ENCODE measurements at regions not wholly inside any gene's neighbourhood (a gene's known extent, or its start where the extent isn't known, plus 50 kb on each side); places are given as distances from the start of the nearest gene placed in this dataset.

DNA sequence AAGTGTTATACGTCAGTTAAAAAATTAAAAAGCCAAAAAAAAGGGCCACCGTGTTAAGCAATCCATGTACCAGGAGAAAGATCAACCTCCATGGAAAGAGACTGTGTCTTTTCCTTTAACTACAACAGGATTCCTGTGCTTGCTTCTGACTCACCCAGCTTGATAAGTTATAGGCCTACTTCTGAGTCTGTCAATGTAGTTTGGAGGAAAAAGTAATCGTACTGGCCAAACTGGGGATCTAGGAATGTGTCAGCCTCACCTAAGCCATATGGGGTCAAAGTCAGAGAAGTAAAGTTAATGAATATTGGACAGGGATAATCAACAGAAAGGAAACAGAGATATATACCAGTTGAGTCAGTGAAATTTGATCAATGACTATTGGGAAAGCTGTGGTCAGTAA lies 470.8 kb upstream of the SLIT2 start:
- Histone ChIP-seq H3K9me3 (ENCODE audit: control insufficient read depth in 2 of 2, low read length in 2 of 2) (peaks cover 0 to 3% of the 10 kb centered on the region in 2 donors), H3K27ac (ENCODE audit: low read depth in 2 of 2, low read length in 2 of 2) (no peak overlapping the region), H3K4me1 (ENCODE audit: control insufficient read depth in 2 of 2, insufficient read depth in 2 of 2, low read length in 2 of 2) (no peaks in the 10 kb centered on the region), H3K36me3 (ENCODE audit: control insufficient read depth in 2 of 2, insufficient read depth in 2 of 2, low read length in 2 of 2) (no peaks in the 10 kb centered on the region), H3K27me3 (ENCODE audit: control insufficient read depth in 2 of 2, insufficient read depth in 2 of 2, low read length in 2 of 2) (no peaks in the 10 kb centered on the region), H3K9ac (ENCODE audit: low read depth in 1 of 2, low read length in 2 of 2) (no peak overlapping the region), H3K4me3 (ENCODE audit: low read length in 2 of 2) (no peak overlapping the region)

DNA sequence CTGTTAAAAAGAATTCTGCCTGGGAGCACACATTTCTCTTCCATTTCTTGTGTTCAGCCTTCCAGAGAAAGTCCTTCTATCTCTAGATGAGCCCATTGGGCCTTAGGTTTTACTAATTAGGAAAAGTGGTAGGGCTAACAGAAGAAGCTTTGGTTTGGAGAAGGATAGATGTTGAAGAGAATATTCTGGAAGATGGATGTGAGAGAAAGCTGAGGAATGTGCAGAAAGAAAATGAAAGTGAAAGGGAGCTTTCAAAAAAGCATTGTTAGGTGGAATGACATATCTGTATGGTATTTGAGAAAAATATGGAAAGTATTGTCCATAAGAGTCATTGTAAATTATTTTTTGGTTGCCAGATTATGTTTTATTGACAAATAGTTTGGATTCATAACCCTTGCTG lies 474.8 kb upstream of the SLIT2 start:
- no peak overlapping the region for H3K4me3 ChIP-seq (ENCODE audit: low read length in 2 of 2)
- H3K9me3 ChIP-seq (ENCODE audit: control insufficient read depth in 2 of 2, low read length in 2 of 2), result no peaks in the 10 kb centered on the region
- H3K4me1 ChIP-seq (ENCODE audit: control insufficient read depth in 2 of 2, insufficient read depth in 2 of 2, low read length in 2 of 2), result no peaks in the 10 kb centered on the region
- no peaks in the 10 kb centered on the region for H3K36me3 ChIP-seq (ENCODE audit: control insufficient read depth in 2 of 2, insufficient read depth in 2 of 2, low read length in 2 of 2)
- H3K27ac ChIP-seq (ENCODE audit: low read depth in 2 of 2, low read length in 2 of 2), result no peak overlapping the region
- no peak overlapping the region for H3K9ac ChIP-seq (ENCODE audit: low read depth in 1 of 2, low read length in 2 of 2)
- H3K27me3 ChIP-seq (ENCODE audit: control insufficient read depth in 2 of 2, insufficient read depth in 2 of 2, low read length in 2 of 2), result no peaks in the 10 kb centered on the region

DNA sequence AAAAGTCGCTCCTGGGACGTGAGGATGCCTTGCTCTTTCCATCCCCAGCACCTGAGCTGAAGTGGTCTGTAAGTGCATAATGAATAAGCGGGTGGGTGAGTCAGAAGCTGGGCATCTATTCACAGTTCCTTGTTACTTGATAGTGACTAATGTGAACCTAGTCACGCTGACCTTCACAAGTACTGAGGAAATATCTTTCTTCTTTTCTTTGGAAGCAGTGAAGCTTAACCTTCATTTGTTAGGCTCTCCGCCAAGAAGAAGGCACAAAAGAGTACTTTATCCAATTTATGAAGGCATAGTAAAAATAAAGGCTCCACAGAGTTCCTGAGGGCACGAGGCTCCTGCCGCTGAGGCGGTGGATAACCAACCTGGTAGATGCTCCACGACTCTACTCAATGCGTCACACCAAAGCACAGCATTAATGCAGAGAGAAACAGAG lies 475.7 kb upstream of the SLIT2 start:
- no peaks in the 10 kb centered on the region for H3K4me1 ChIP-seq (ENCODE audit: control insufficient read depth in 2 of 2, insufficient read depth in 2 of 2, low read length in 2 of 2)
- no peaks in the 10 kb centered on the region for H3K9me3 ChIP-seq (ENCODE audit: control insufficient read depth in 2 of 2, low read length in 2 of 2)
- H3K27me3 ChIP-seq (ENCODE audit: control insufficient read depth in 2 of 2, insufficient read depth in 2 of 2, low read length in 2 of 2), result no peaks in the 10 kb centered on the region
- H3K27ac ChIP-seq (ENCODE audit: low read depth in 2 of 2, low read length in 2 of 2), result no peak overlapping the region
- H3K4me3 ChIP-seq (ENCODE audit: low read length in 2 of 2), result no peak overlapping the region
- H3K9ac ChIP-seq (ENCODE audit: low read depth in 1 of 2, low read length in 2 of 2), result no peak overlapping the region
- no peaks in the 10 kb centered on the region for H3K36me3 ChIP-seq (ENCODE audit: control insufficient read depth in 2 of 2, insufficient read depth in 2 of 2, low read length in 2 of 2)

DNA sequence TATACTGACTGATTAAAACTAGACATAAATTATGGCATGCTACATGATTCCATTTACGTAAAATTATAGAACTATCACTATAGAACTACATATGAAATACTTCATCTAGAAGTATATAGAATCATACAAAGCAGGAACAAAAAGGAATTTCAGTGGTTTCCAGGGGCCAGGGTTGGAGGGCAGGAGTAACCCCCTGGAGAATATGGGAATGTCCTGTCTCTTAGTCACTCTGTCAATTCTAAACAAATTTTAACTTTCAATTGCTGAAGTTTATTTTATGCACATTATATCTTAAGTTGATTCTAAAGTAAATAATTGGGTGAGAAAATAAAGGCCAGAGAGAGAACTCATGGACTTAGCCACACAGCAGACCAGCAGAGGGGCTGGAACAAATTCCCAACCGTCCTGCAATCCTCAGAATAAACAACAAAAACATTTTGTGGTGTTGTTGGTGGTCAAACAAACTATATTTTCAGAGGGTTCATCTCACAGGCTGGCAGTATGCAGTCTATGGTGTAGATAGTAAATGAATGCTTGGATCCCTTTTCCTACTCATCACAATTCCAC lies 476.9 kb upstream of the SLIT2 start:
- no peaks in the 10 kb centered on the region for H3K36me3 ChIP-seq (ENCODE audit: control insufficient read depth in 2 of 2, insufficient read depth in 2 of 2, low read length in 2 of 2)
- H3K4me3 ChIP-seq (ENCODE audit: low read length in 2 of 2), result no peak overlapping the region
- H3K4me1 ChIP-seq (ENCODE audit: control insufficient read depth in 2 of 2, insufficient read depth in 2 of 2, low read length in 2 of 2), result no peaks in the 10 kb centered on the region
- H3K9me3 ChIP-seq (ENCODE audit: control insufficient read depth in 2 of 2, low read length in 2 of 2), result no peaks in the 10 kb centered on the region
- no peak overlapping the region for H3K27ac ChIP-seq (ENCODE audit: low read depth in 2 of 2, low read length in 2 of 2)
- H3K9ac ChIP-seq (ENCODE audit: low read depth in 1 of 2, low read length in 2 of 2), result no peak overlapping the region
- H3K27me3 ChIP-seq (ENCODE audit: control insufficient read depth in 2 of 2, insufficient read depth in 2 of 2, low read length in 2 of 2), result no peaks in the 10 kb centered on the region

DNA sequence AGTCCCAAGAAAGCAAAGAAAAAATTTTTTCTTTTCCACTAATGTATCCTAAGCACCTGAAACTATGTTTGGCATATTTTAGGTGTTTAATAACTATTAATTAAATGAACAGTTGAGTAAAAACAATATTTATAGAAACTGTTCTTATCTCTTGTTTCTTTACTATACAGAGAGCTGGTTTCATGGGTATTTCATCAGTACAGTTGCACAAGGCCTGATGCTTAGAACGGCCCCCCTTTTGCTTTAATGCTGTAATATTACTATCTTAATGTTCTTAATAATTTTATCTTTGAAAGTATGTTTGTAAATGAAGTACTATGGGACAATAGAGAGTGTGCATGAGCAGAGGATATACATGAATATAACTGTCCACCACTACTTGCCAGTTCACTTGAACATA lies 479.1 kb upstream of the SLIT2 start:
- H3K9ac ChIP-seq (ENCODE audit: low read depth in 1 of 2, low read length in 2 of 2), result no peak overlapping the region
- no peaks in the 10 kb centered on the region for H3K27me3 ChIP-seq (ENCODE audit: control insufficient read depth in 2 of 2, insufficient read depth in 2 of 2, low read length in 2 of 2)
- H3K9me3 ChIP-seq (ENCODE audit: control insufficient read depth in 2 of 2, low read length in 2 of 2), result no peaks in the 10 kb centered on the region
- no peaks in the 10 kb centered on the region for H3K4me1 ChIP-seq (ENCODE audit: control insufficient read depth in 2 of 2, insufficient read depth in 2 of 2, low read length in 2 of 2)
- H3K27ac ChIP-seq (ENCODE audit: low read depth in 2 of 2, low read length in 2 of 2), result no peak overlapping the region
- no peak overlapping the region for H3K4me3 ChIP-seq (ENCODE audit: low read length in 2 of 2)
- H3K36me3 ChIP-seq (ENCODE audit: control insufficient read depth in 2 of 2, insufficient read depth in 2 of 2, low read length in 2 of 2), result no peaks in the 10 kb centered on the region

DNA sequence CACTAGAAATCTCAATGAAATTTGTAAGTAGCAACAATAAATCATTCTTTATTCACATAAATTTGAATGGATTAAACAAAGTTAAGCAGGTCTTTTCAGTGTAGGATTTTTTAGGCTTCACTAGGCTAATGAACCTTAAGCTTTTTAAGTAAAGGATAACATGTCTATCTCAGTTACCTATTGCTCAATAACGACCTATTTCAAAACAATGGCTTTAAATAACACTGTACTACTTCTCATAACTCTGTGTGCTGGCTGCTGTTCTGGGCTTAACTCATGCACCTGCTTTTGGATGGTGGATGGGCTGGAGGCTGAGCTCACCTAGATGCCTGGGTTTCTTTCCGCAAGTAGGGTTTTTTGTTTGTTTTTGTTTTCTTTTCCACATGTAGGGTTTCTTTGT lies 495.0 kb upstream of the SLIT2 start:
- Histone ChIP-seq H3K4me3 (ENCODE audit: low read length in 2 of 2) (no peak overlapping the region), H3K36me3 (ENCODE audit: control insufficient read depth in 2 of 2, insufficient read depth in 2 of 2, low read length in 2 of 2) (no peaks in the 10 kb centered on the region), H3K9me3 (ENCODE audit: control insufficient read depth in 2 of 2, low read length in 2 of 2) (no peaks in the 10 kb centered on the region), H3K9ac (ENCODE audit: low read depth in 1 of 2, low read length in 2 of 2) (no peak overlapping the region), H3K27me3 (ENCODE audit: control insufficient read depth in 2 of 2, insufficient read depth in 2 of 2, low read length in 2 of 2) (no peaks in the 10 kb centered on the region), H3K27ac (ENCODE audit: low read depth in 2 of 2, low read length in 2 of 2) (no peak overlapping the region), H3K4me1 (ENCODE audit: control insufficient read depth in 2 of 2, insufficient read depth in 2 of 2, low read length in 2 of 2) (no peaks in the 10 kb centered on the region)

DNA sequence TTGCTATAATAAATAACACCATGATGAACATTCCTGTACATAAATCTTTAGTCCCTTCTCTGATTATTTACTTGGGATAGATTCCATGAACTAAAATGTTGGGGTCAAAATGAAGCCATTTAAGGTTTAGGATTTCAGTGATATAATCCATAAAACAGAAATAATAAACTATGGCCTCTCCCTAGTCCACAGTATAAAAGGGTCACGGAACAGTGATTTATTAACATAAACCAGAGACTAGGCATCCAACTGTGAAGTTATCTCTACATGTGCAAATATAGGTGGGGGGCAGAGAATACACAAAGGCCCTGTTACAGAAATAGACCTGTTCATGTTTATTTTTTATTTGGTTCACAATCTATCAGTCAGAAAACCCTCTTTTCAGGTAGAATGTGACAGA lies 499.1 kb upstream of the SLIT2 start:
- no peaks in the 10 kb centered on the region for H3K27me3 ChIP-seq (ENCODE audit: control insufficient read depth in 2 of 2, insufficient read depth in 2 of 2, low read length in 2 of 2)
- H3K9me3 ChIP-seq (ENCODE audit: control insufficient read depth in 2 of 2, low read length in 2 of 2), result no peaks in the 10 kb centered on the region

DNA sequence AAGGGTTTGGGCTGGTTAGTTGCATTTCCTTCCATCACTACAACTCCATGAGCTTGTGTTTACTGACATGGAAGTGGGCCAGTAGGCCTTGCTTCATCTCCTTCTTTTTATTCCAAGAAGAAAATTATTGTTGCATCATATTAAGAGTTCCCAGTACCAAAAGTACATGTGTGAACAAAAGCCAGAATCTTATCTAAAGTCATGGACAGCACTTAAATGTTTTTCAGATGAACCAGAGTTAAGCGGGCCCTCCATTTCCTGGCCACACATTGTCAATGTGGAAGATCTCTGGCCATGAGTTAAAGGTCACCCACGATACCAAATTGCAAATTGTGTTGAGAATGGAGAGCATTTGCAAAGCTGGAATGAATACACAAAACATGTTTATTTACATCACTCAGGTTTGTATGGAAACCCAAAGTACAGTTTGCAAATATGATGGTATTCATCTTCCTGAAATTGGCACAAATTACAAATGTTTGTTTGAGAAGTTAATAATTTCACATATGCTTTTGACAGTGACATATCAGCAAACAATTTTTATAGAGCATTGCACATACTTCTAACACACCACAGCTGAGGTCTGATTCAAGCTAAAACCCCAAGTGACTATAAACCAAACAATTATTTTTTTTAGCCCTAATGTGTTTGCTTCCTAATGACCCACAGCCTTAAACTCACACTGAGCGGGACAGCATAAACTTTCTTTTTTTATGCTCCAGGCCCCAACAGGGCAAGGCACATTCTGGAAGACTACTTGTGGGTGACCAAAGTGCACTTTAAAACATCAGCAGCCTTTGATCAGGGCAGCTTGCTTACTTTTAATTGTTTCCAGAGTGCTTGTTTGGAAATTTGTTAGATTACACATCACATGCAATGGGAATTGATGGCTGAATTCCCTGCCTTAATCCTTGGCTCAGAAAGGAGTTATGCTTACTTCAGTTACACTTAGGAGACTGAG lies 502.9 kb upstream of the SLIT2 start:
- Histone ChIP-seq H3K4me3 (ENCODE audit: low read length in 2 of 2) (no peak overlapping the region), H3K36me3 (ENCODE audit: control insufficient read depth in 2 of 2, insufficient read depth in 2 of 2, low read length in 2 of 2) (no peaks in the 10 kb centered on the region), H3K27me3 (ENCODE audit: control insufficient read depth in 2 of 2, insufficient read depth in 2 of 2, low read length in 2 of 2) (no peaks in the 10 kb centered on the region), H3K27ac (ENCODE audit: low read depth in 2 of 2, low read length in 2 of 2) (no peak overlapping the region), H3K4me1 (ENCODE audit: control insufficient read depth in 2 of 2, insufficient read depth in 2 of 2, low read length in 2 of 2) (no peaks in the 10 kb centered on the region), H3K9me3 (ENCODE audit: control insufficient read depth in 2 of 2, low read length in 2 of 2) (no peaks in the 10 kb centered on the region), H3K9ac (ENCODE audit: low read depth in 1 of 2, low read length in 2 of 2) (no peak overlapping the region)

More for the DNA sequence above, 499.1 kb upstream of the SLIT2 start:
- Histone ChIP-seq H3K4me1 (ENCODE audit: control insufficient read depth in 2 of 2, insufficient read depth in 2 of 2, low read length in 2 of 2) (no peaks in the 10 kb centered on the region), H3K36me3 (ENCODE audit: control insufficient read depth in 2 of 2, insufficient read depth in 2 of 2, low read length in 2 of 2) (no peaks in the 10 kb centered on the region), H3K9ac (ENCODE audit: low read depth in 1 of 2, low read length in 2 of 2) (no peak overlapping the region), H3K27ac (ENCODE audit: low read depth in 2 of 2, low read length in 2 of 2) (no peak overlapping the region), H3K4me3 (ENCODE audit: low read length in 2 of 2) (no peak overlapping the region)

DNA sequence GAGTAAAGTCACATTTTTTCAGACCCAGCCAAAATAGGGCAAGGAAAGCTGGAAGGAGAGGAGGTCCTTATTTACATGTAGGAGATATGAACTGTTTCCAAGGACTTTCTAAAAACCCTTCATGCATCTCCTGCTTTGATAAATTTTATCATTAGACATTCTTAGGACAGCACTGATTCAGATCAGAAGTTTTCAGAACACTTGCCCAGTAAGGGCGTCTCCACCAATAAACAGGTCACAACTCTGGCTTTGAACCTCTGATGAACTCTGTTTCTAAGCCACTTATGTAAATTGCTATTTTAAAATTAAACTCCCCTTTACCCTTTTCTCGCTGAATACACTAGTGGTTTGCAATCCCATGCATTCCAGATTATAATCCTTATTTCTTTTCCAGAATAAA lies 505.3 kb upstream of the SLIT2 start:
- Histone ChIP-seq H3K27me3 (ENCODE audit: control insufficient read depth in 2 of 2, insufficient read depth in 2 of 2, low read length in 2 of 2) (no peaks in the 10 kb centered on the region), H3K9me3 (ENCODE audit: control insufficient read depth in 2 of 2, low read length in 2 of 2) (no peaks in the 10 kb centered on the region), H3K4me3 (ENCODE audit: low read length in 2 of 2) (no peak overlapping the region), H3K9ac (ENCODE audit: low read depth in 1 of 2, low read length in 2 of 2) (no peak overlapping the region), H3K27ac (ENCODE audit: low read depth in 2 of 2, low read length in 2 of 2) (no peak overlapping the region), H3K4me1 (ENCODE audit: control insufficient read depth in 2 of 2, insufficient read depth in 2 of 2, low read length in 2 of 2) (no peaks in the 10 kb centered on the region), H3K36me3 (ENCODE audit: control insufficient read depth in 2 of 2, insufficient read depth in 2 of 2, low read length in 2 of 2) (no peaks in the 10 kb centered on the region)

DNA sequence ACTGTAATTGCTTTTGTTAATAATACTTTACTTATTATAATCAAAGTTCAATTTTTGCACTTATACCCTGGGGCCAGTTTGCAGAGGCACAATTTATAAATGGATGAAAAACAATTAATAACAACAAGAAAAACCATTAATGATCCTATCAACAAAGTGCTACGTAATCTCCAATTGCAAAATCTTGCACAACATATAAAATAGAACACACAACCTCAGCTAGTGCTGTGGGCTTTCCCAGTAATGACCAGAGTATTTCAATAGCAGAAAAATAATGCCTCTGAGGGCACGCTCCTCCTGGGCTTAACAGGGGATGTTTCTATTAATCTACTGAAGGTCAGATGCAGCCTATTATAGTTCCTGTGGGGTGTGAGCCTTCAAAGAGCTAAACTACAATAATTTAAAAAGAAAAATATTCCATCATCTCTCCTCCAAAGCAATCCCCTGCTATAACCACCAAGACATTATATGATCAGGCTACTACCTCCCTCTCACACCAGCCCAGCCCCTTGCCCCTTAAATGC lies 508.5 kb upstream of the SLIT2 start:
- no peak overlapping the region for H3K9ac ChIP-seq (ENCODE audit: low read depth in 1 of 2, low read length in 2 of 2)
- H3K4me1 ChIP-seq (ENCODE audit: control insufficient read depth in 2 of 2, insufficient read depth in 2 of 2, low read length in 2 of 2), result no peaks in the 10 kb centered on the region
- H3K27me3 ChIP-seq (ENCODE audit: control insufficient read depth in 2 of 2, insufficient read depth in 2 of 2, low read length in 2 of 2), result no peaks in the 10 kb centered on the region
- H3K27ac ChIP-seq (ENCODE audit: low read depth in 2 of 2, low read length in 2 of 2), result no peak overlapping the region
- H3K9me3 ChIP-seq (ENCODE audit: control insufficient read depth in 2 of 2, low read length in 2 of 2), result no peaks in the 10 kb centered on the region
- no peaks in the 10 kb centered on the region for H3K36me3 ChIP-seq (ENCODE audit: control insufficient read depth in 2 of 2, insufficient read depth in 2 of 2, low read length in 2 of 2)
- H3K4me3 ChIP-seq (ENCODE audit: low read length in 2 of 2), result no peak overlapping the region

Measured in mucosa of rectum (tissue), 2 donors.